ENCODE measurements at regions not wholly inside any gene's neighbourhood (a gene's known extent, or its start where the extent isn't known, plus 50 kb on each side); places are given as distances from the start of the nearest gene placed in this dataset.

DNA sequence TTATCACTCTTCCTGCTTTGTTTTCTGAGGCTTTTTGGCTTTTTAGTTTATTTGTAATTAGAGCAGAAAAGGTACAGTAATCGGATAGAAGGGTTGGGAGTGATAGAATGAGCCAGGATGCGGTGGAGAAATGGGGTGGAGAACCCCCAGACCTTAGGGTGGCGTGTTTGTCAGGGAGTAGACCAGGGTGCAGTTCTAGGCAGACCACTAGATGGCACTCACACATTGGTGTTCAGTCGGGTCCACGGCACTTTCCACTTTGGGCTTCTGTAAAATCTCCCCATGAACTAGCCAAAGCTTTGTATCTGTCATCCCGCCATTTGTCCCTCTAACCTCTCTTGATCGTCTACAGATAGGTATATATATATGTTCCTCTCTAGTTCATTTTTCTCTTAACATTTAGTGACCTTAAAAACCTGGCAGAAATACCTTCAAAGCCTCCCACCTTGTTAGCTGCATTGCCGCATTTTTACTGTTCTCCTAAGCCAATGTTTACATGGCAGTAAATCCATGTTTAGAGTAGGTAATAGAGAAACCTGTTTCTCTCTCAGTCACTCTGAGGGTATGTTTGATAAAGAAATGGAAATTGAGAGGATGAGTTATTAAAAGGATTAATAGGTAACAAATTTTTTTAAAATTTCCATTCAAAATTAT, 154.9 kb downstream of the TM9SF2 start:
- H3K4me1 Mint-ChIP-seq: peaks cover 24% of the 10 kb centered on the region
- DNase-seq (peak; percentile 54), ATAC-seq (ENCODE audit: low read depth) (peak; percentile 85)
- CTCF ChIA-PET: interaction anchor here (0.6 to 4.1 kb wide), 16 partner anchors 13 to 1450 kb away, joined by 3 to 69 read pairs (median 4); no protein-coding TSS in a partner anchor
- POLR2A ChIA-PET: no interaction called here
- peaks cover 3% of the 10 kb centered on the region for H3K27me3 Mint-ChIP-seq
- H3K9me3 Mint-ChIP-seq: no peaks in the 10 kb centered on the region
- intact Hi-C loops (cut with micrococcal nuclease): loop anchor here (1.0 to 5.0 kb wide), 10 partner anchors 49 to 1471 kb away; partner anchors contain the start of genes CLYBL, GGACT and ZIC2
- no peak overlapping the region for H3K27ac Mint-ChIP-seq
- no peaks in the 10 kb centered on the region for H3K36me3 Mint-ChIP-seq (ENCODE audit: low read depth)
- TF ChIP-seq CTCF (IDR thresholded peaks at IDR 0.05): no peak
- peak overlapping the region; percentile 11 for H3K4me3 Mint-ChIP-seq

- ATAC-seq (ENCODE audit: low read depth) (no peak), DNase-seq (no peak)
- no peak for TF ChIP-seq CTCF (IDR thresholded peaks at IDR 0.05)
- ChIA-PET CTCF (interaction anchor here (0.8 to 4.1 kb wide), 8 partner anchors 20 to 858 kb away, joined by 3 to 69 read pairs (median 4); no protein-coding TSS in a partner anchor), POLR2A (no interaction called here)
- Mint-ChIP-seq H3K4me3 (no peak overlapping the region), H3K9me3 (no peaks in the 10 kb centered on the region), H3K36me3 (ENCODE audit: low read depth) (no peaks in the 10 kb centered on the region), H3K27me3 (peaks cover 3% of the 10 kb centered on the region), H3K27ac (no peak overlapping the region), H3K4me1 (peaks cover 24% of the 10 kb centered on the region)
- intact Hi-C loops (cut with micrococcal nuclease): loop anchor here (1.0 to 5.0 kb wide), 10 partner anchors 49 to 1472 kb away; partner anchors contain the start of genes CLYBL, GGACT and ZIC2
Measured at GRCh38 chr13:99655351-99656091, 154.2 kb downstream of the TM9SF2 start.

- ATAC-seq (ENCODE audit: low read depth): no peak
- no peak for DNase-seq
- no peak overlapping the region for H3K27ac Mint-ChIP-seq
- CTCF ChIA-PET: no interaction called here
- no peaks in the 10 kb centered on the region for H3K9me3 Mint-ChIP-seq
- H3K4me3 Mint-ChIP-seq: no peak overlapping the region
- no peaks in the 10 kb centered on the region for H3K36me3 Mint-ChIP-seq (ENCODE audit: low read depth)
- no peak for TF ChIP-seq CTCF (IDR thresholded peaks at IDR 0.05)
- peaks cover 23% of the 10 kb centered on the region for H3K4me1 Mint-ChIP-seq
- POLR2A ChIA-PET: no interaction called here
- H3K27me3 Mint-ChIP-seq: peaks cover 3% of the 10 kb centered on the region
- intact Hi-C loops (cut with micrococcal nuclease): no loop called here
Measured at GRCh38 chr13:99654076-99654475, 152.8 kb downstream of the TM9SF2 start.

- Mint-ChIP-seq H3K27me3 (peaks cover 3% of the 10 kb centered on the region), H3K36me3 (ENCODE audit: low read depth) (no peaks in the 10 kb centered on the region), H3K4me3 (no peak overlapping the region), H3K4me1 (peaks cover 18% of the 10 kb centered on the region), H3K9me3 (no peaks in the 10 kb centered on the region), H3K27ac (no peak overlapping the region)
- intact Hi-C loops (cut with micrococcal nuclease): no loop called here
- DNase-seq (no peak), ATAC-seq (ENCODE audit: low read depth) (no peak)
- TF ChIP-seq CTCF (IDR thresholded peaks at IDR 0.05): no peak
- POLR2A ChIA-PET: interaction anchor here (0.7 kb wide), 1 partner anchor 1228 kb away, joined by 3 read pairs; no protein-coding TSS in a partner anchor
- CTCF ChIA-PET: interaction anchor here (0.6 kb wide), 1 partner anchor 1981 kb away, joined by 3 read pairs; no protein-coding TSS in a partner anchor
Measured at GRCh38 chr13:99653526-99653925, 152.3 kb downstream of the TM9SF2 start.

- H3K36me3 Mint-ChIP-seq (ENCODE audit: low read depth): no peaks in the 10 kb centered on the region
- peaks cover 17% of the 10 kb centered on the region for H3K4me1 Mint-ChIP-seq
- ATAC-seq (ENCODE audit: low read depth): no peak
- H3K27me3 Mint-ChIP-seq: peaks cover 3% of the 10 kb centered on the region
- intact Hi-C loops (cut with micrococcal nuclease): no loop called here
- H3K27ac Mint-ChIP-seq: no peak overlapping the region
- no peaks in the 10 kb centered on the region for H3K9me3 Mint-ChIP-seq
- TF ChIP-seq CTCF (IDR thresholded peaks at IDR 0.05): no peak
- ChIA-PET POLR2A (no interaction called here), CTCF (no interaction called here)
- DNase-seq: no peak
- no peak overlapping the region for H3K4me3 Mint-ChIP-seq
Measured at GRCh38 chr13:99652901-99653300, 151.6 kb downstream of the TM9SF2 start.
